AG09319 (cell line): ENCODE measurements at regions not wholly inside any gene's neighbourhood (a gene's known extent, or its start where the extent isn't known, plus 50 kb on each side); places are given as distances from the start of the nearest gene placed in this dataset.

Source experiments
- DNase-seq: peaks from one replicate; pipeline ENCODE4 v3.0.0-alpha.2; 2010; ENCODE audit warnings: low read depth; ENCODE audit errors: extremely low read depth
- CTCF ChIP-seq: IDR thresholded peaks from 2 replicates; pipeline ENCODE4 v1.5.1; 2011; ENCODE audit warnings: low read depth, mild to moderate bottlenecking, inconsistent platforms, low read length, moderate library complexity

- no peak for TF ChIP-seq CTCF
- DNase-seq = no peak
Observed at GRCh38 chr15:62722237-62722636, 320.3 kb upstream of the TPM1 start.

- TF ChIP-seq CTCF = no peak
- no peak for DNase-seq
Observed at GRCh38 chr15:62726461-62726860, 316.1 kb upstream of the TPM1 start.

GRCh38 chr15:62727501-62727900 lies 315.0 kb upstream of the TPM1 start:
- no peak for TF ChIP-seq CTCF
- DNase-seq = no peak

GRCh38 chr15:62730825-62731224 lies 311.7 kb upstream of the TPM1 start:
- no peak for DNase-seq
- TF ChIP-seq CTCF = no peak

GRCh38 chr15:62732078-62732477 lies 310.5 kb upstream of the TPM1 start:
- no peak for TF ChIP-seq CTCF
- DNase-seq = no peak

GRCh38 chr15:62734706-62735105 lies 307.8 kb upstream of the TPM1 start:
- TF ChIP-seq CTCF = no peak
- DNase-seq = no peak

- TF ChIP-seq CTCF = no peak
- no peak for DNase-seq
Observed at GRCh38 chr15:62736756-62737155, 305.8 kb upstream of the TPM1 start.
